GM19351 (cell line): ENCODE measurements at regions not wholly inside any gene's neighbourhood (a gene's known extent, or its start where the extent isn't known, plus 50 kb on each side); places are given as distances from the start of the nearest gene placed in this dataset.

Source experiments
- ATAC-seq: cut with Tn5 transposase; IDR thresholded peaks from one replicate; pipeline ENCODE4 v1.9.1; 2021; ENCODE audit warnings: mild to moderate bottlenecking, moderate library complexity; ENCODE audit not compliant: unreplicated experiment

DNA sequence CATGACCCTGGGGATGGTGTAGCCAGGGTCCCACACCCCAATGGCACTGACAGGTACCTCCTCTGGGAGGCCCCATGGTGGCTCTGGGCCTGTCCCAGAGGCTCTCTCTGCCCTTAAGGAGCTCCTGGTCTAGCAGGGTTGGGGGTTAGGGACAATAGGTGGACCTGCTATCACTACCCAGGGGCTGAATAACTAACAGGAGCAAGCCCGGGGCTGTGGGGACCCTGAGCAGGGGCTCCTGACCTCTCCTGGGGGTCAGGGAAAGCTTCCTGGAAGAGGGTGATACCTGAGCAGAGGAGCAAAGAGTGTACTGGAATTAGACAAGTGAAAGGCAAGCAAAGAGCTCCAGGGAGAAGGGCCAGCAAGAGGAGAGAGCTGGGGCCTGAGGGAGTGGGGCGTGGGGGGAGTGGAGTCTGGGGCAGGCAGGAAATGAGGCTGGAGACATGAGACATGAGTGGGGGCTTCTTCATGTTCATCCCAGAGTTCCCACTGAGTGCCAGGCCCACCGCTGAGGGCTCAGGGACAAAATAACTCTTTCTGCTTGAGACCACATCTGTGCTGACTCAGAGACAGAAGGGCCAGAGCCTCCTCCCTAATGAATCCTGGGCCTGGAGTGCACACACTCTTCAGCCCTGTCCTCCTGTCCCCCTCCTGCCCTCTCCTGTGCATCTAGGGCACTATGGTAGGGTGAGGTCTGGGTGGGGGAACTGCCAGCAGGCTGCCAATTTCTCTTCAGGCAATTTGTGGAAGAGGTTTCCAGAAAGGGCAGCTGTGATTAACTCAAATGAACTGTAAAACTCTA lies 517.6 kb downstream of the PTPRU start:
- ATAC-seq, result no peak

DNA sequence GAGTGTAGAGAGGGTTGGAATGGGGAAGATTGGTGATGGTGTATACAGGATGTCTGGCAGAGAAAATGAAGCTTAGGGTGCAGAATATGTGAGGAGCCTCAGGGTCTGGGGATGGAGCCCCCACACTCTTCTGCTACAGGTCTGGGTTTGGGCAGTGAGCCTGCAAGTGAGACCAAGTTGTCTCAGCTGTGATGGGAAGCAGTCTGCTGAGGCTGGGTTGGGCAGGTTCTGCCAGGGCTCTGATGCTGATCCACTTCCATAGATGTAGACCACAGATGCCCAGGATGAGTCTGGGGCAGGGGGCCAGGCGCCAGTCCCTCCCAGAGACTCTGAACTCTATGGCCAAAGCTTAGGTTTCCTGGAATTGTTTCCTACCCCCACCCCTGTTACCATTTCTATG lies 516.9 kb downstream of the PTPRU start:
- ATAC-seq, result no peak

GRCh38 chr1:29752141-29752540 lies 515.8 kb downstream of the PTPRU start:
- no peak for ATAC-seq

DNA sequence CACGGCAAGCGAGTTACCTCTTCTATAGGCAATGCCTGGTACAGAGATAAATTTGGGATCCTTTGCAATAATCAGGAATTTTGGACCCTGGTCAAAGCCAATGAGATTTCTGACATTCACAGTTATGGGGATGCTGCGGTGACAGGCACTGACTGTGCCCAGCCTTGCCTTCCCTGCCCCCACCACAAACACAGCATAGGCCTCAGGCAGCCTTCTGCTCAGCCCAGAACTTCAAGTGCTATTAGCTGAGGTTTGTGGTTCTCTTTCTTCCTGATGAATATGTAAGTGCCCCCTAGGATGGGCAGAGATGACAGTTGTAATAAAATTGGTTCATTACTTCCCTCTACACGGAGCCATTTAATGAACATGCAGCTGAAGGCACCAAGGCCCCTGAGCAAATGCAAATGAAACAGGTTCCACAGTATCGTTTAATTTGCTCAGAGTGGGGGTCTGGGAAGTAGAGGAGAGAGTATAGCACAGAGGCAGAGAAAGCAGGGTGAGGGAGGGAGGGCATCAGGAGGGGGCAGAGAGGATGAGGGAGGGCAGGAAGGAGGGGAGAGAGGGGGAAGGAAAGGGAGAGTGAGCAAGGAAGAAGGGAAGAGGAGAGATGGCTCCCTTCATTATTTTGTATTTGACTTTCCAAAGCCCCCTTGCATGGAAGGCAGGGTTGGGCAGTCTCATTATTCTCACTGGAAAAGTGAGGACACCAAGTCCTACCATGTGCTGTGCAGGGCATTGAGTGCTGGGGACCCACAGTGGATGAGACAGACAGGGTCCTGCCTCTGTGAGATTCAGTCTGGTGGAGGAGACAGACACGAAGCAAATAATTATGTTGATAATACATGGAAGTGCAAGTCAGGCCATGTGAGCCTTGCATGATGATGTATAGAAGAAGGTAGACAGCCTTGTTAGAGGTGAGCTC lies 513.0 kb downstream of the PTPRU start:
- no peak for ATAC-seq

DNA sequence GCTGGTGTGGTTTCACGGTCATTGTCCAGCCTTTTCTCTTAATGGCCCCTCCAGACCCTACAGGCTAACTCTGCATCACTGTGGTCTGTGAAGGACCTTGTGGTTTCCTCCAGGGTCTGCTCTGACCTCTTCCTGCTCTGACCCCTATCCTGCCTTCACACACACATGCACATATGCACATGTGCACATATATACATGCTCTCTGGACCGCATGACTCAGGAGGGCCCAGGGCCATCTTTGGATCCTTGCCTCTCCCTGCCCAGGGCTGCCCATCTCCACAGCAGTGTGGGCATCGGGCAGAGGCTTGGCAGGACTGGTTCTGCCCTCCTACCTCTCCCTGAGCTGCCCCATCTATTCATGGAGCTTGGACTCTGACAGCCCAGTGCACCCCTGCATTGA lies 510.9 kb downstream of the PTPRU start:
- ATAC-seq, result no peak

- no peak for ATAC-seq
Measured at GRCh38 chr1:29746076-29746665, 509.8 kb downstream of the PTPRU start.

DNA sequence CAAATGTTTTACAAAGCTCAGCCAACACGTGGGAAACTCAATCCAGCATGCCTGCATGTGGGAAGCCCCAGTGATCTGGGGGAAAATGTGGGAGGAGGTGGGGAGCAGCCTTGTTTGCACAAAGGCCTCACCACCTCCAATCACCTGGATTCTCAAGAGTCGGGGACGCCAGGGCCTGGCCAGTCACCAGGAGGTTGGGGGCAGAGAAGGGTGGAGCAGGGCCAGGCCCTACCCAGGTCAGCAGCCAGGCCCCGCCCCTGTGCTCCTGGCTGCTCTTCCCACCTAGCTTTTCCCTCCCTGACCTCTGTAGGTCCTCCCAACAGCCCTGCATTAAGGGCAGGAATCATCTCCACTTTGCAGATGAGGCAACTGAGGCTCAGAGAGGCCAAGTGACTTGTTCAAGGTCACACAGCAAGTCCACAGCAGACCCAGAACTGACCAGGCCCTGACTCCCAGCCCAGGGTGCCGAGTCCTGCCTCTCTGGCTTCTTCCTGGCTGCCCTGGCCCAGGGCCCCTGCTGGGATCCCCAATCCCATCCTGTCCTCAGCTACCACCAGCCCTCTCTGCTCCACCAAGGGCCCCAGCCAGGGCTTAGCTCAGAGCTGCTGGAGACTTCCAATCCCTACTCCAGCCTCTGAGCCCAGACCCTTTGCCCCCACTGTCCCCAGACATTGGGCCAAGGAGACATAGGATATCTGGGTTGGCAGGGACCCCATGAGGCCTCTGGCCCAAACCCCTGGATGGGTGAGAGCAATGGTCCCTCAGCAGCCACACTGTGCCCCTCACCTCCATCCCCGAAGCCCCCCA lies 508.6 kb downstream of the PTPRU start:
- ATAC-seq, result no peak

DNA sequence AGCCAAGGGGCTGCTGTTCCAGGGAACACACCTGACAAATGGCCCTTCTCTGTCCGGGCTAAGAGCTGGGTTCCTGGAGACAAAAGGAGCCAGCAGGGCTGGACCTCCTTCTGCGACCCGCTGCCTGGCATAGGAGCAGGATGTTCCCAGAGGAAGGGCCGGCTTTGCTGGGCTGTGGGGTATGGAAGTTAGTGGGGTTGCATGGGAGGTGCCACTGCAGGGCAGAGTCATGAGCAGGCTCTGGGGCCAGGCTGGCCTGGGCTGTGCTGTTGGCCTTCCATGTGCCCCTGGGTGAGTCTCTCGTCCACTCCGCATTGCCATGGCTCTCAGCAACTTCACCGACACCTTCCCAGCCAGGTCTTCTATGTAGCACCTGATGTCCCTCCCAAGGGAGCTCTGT lies 507.6 kb downstream of the PTPRU start:
- no peak for ATAC-seq

DNA sequence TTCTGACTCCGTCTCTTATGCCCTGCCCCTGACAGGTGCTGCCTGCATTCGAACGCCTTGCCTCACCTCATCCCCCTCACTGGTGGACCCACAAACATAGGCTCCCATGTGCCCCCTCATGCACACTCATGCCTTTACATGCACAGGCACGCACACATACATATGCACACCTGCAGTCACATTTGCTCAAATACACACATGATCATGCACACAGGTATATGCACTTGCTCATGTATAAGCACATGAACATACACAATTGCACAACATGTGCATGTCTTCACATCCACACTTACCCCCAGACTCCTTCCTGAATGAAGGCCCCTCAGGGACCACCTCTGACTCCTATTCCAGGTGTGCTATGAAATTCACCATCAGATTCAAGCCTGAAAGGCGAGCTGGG lies 506.9 kb downstream of the PTPRU start:
- ATAC-seq, result no peak

- no peak for ATAC-seq
Measured at GRCh38 chr1:29739176-29739575, 502.9 kb downstream of the PTPRU start.

DNA sequence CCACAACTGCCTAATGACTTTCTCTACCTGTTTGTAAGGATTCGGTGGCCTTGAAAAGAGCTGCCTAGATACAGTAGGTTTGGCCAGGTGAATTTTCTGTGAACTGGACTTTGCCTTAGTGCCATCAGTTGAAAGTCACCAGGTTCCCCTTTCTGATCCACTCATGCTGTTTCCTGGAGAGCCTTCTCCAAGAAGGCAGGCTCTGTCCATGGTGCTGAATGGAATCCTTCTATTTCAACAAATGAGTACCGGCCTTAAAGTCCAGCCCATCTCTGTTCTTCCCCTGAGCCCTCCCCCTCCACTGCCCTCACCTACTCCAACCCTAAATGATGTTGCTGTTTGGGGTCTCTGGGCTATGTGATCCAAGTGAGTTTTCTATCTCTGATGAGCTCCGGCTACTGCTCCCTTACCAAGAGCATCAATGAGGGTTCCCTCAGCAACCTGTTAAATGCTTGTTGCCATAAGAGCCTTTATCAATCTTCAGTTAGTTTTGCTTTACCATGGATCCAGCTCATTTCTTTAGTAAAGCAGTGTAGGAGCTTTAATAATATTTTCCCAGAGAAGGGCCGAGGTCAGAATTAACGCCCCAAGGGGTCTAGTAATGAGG lies 500.4 kb downstream of the PTPRU start:
- no peak for ATAC-seq

- no peak for ATAC-seq
Measured at GRCh38 chr1:29732453-29732852, 496.1 kb downstream of the PTPRU start.

DNA sequence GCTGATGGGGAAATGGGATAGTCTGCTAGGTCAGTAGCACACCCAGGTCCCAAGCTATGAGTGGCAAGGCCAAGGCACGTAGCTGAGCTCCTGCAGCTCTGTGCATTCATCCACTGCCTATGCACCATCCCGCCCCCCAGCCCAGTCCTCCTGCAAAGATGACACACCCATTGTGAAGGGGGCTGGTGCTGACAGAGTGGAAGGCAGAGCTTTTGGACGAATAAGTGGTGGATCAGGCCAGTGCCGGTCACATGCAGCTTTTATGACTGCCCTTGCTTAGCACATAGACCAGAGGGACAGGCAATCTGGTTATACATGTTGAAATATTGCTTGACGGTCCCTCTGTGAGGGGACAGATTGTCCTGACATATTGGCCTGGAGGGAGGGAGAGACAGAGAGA lies 494.3 kb downstream of the PTPRU start:
- ATAC-seq, result no peak

- no peak for ATAC-seq
Measured at GRCh38 chr1:29729281-29729680, 493.0 kb downstream of the PTPRU start.

DNA sequence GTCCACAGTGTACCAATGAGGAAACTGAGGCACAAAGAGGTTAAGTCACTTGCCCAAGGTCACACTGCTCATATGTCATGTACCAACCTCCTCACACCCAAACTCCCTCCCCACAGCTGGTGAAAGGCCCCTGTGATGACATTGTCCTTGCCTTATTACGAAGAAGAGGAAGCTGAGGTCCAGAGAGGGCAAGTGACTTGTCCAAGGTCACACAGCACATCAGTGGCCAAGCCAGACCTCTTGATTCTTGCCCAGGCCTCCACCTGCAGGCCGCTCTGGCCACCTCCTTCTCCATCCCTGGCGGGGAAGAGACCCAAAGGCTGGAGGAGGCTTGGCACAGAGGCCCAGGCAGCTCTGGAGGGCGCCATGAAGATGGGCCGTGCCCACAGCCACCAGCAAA lies 492.4 kb downstream of the PTPRU start:
- no peak for ATAC-seq

DNA sequence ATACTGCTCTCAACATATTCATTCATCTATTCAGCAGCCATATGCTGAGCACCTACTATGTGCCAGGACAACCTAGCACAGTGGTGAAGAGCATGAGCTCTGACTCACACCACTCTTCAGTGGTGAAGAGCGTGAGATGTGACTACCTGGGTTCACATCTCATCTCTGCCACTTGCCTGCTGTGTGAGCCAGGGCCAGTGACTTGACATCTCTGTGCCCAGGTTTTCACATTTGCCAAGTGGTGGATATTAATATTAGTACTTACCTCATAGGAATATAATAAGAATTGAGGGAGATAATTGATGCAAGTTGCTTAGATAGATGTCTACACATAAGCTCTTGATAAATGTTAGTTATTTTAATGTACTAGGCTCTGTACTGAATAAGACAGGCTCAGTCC lies 488.9 kb downstream of the PTPRU start:
- no peak for ATAC-seq

- no peak for ATAC-seq
Measured at GRCh38 chr1:29722598-29722997, 486.3 kb downstream of the PTPRU start.

DNA sequence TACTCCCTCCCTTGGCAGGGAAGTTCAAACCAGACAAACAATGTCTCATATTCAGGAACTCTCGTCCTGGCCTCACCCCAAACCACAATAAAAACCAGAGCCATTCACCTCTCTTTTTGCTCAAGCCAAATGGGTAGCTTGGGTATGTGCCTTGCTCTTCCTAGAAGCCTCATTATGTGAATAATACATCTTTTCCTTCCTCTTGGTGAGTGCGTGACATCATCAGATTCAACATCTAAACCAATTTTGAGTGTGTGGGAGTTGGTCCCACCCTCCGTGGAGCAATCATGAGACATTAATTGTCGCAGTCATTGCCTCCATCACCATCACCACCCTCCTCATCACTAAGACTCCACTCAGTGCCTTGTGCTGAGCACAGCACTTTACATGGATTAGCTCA lies 482.9 kb downstream of the PTPRU start:
- ATAC-seq, result no peak

DNA sequence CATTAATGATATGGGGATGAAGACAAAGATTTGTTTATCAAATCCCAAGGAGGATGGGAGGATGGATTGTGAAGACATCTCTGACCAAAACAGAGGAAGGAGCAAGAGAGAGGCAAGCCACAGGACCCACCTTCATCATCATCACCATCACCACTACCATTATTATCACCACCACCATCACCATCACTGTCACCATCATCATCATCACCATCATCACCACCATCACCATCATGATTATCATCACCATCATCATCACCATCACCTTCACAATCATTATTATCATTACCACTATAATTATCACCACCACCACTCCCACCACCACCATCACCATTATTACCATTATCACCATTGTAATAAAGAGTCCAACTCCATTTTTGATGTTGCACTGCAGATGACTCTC lies 482.5 kb downstream of the PTPRU start:
- ATAC-seq, result no peak

DNA sequence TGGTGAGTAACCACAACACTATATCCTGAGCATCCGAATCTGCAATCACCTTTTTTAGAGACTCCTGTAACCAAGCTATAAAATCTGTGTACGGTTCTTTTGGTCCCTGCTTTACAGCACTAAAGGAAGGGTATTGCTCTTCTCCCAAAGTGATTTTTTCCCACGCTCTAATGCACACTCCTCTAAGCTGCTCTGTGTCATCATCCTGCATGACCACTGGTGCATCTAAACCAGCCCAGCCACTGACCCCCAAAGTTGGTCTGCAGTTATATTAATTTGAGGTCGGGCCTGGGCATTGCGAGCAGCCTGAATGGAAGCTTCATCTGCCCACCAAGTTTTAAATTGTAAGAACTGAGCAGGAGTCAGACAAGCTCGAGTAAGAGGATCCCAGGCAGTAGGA lies 480.0 kb downstream of the PTPRU start:
- no peak for ATAC-seq

GRCh38 chr1:29713857-29714256 lies 477.5 kb downstream of the PTPRU start:
- no peak for ATAC-seq
